GM12864 (cell line): ENCODE measurements at regions not wholly inside any gene's neighbourhood (a gene's known extent, or its start where the extent isn't known, plus 50 kb on each side); places are given as distances from the start of the nearest gene placed in this dataset.

Source experiments
- DNase-seq: peaks from one replicate; pipeline ENCODE4 v3.0.0-alpha.2; 2011; ENCODE audit warnings: low read depth
- H3K4me3 ChIP-seq: 2 replicates; pipeline ENCODE4 v1.5.1; 2011; ENCODE audit warnings: mild to moderate bottlenecking, low read depth, low read length, control low read depth
- CTCF ChIP-seq: IDR thresholded peaks from 2 replicates; pipeline ENCODE4 v1.5.1; 2011; ENCODE audit warnings: low read depth, mild to moderate bottlenecking, moderate library complexity, low read length, control low read depth, inconsistent platforms; ENCODE audit errors: missing control alignments

DNA sequence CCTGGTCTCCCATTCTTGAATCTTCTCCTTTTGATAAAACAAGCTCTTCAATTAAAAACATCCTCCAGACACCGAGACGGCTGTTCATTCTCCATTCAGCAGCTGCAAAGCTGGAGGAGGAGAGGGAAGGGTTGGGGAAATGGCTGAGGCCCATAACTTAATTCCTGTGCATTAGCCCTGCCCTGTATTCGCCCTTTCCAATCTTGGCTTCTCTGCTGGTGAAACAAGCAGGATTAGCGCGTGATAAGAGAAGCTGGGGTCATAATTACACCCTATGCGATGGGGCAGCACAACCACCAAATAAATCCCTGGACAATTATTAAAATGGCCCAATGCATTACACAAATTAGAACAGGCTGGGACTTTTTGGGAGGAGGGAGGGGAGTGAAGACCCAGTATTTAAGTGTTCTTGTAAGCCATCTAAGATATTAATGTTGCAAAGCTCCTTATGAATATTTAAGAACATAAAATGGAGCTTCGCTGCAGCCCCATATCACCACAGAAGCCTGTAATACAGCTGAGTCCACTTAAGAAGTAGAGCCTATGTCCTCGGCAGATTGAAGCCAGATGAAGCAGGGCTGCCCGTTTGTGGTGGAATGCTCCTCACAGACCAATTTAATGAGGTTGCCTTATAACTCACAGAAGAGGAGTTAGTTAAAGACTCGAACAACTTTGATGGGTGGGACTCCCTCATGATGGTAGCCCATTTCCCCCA is 176.6 kb upstream of the SKOR2 start:
- TF ChIP-seq CTCF = no peak
- no peak for DNase-seq
- H3K4me3 ChIP-seq = no peak overlapping the region

DNA sequence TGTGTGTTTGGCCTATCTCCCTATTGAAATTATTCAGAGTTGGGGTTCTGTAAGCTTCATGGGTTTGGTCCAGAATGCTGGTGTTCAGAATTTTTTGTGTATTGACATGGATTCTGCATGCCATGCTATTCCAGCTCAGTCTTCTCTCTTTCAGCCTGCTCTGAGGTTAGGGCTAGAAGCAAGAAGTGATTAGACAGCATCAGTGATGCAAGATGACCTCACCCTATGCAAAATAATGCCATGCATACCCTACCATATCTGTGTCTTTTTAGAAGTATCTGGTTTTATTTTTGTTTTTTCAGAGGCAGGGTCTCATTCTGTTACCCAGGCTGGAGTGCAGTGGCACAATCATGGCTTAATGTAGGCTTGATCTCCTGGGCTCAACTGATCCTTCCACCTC is 175.6 kb upstream of the SKOR2 start:
- no peak overlapping the region for H3K4me3 ChIP-seq
- DNase-seq = no peak
- TF ChIP-seq CTCF = no peak

GRCh38 chr18:47425365-47425764 is 173.9 kb upstream of the SKOR2 start:
- TF ChIP-seq CTCF = no peak
- DNase-seq = no peak
- no peak overlapping the region for H3K4me3 ChIP-seq

GRCh38 chr18:47422524-47422923 is 171.1 kb upstream of the SKOR2 start:
- no peak overlapping the region for H3K4me3 ChIP-seq
- DNase-seq = no peak
- no peak for TF ChIP-seq CTCF

GRCh38 chr18:47420130-47420529 is 168.7 kb upstream of the SKOR2 start:
- no peak for TF ChIP-seq CTCF
- H3K4me3 ChIP-seq = no peak overlapping the region

DNA sequence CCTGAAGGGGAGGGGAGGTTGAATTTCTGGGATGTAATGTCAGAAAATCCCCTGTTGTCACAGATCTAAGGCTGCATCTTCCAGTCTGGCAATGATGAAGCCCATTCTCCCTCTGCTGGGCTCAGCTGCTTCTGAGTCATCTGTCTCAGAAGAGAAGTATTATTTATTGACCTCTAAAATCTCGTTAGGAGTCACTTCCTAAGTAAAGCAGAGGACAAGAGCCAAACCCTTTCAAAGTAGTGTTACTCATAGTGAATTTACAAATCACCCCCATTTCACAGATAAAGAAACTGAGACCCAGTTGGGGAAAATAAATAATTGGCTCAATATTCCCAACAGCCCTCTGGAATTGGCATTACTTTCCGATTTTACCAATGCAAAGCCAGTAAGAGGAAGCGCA is 167.3 kb upstream of the SKOR2 start:
- no peak for TF ChIP-seq CTCF
- H3K4me3 ChIP-seq = no peak overlapping the region
- no peak for DNase-seq

More at GRCh38 chr18:47420130-47420529, 168.7 kb upstream of the SKOR2 start:
- no peak for DNase-seq

DNA sequence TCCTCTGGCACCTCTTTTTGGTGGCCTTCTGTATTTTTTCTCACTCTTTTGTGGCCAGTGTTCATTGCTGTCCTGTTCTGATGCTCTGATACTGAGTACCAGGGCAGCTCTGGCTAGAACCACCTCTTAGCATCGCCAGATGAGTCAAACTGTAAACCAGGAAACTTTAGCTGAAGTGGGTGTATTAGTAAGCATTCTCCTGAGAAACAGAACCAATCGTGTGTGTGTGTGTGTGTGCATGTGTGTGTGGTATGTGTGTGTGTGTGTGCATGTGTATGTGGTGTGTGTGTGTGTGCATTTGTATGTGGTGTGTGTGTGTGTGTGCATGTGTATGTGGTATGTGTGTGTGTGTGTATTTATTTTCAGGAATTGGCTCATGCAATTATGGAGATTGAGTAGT is 166.3 kb upstream of the SKOR2 start:
- DNase-seq = no peak
- TF ChIP-seq CTCF = no peak
- H3K4me3 ChIP-seq = no peak overlapping the region
